HG03095 (cell line): ENCODE measurements at regions not wholly inside any gene's neighbourhood (a gene's known extent, or its start where the extent isn't known, plus 50 kb on each side); places are given as distances from the start of the nearest gene placed in this dataset.
A peak's percentile ranks its signal among the peaks of the same experiment; 100 is the strongest.

ENCODE experiments used
- ATAC-seq: cut with Tn5 transposase; IDR thresholded peaks from one replicate; pipeline ENCODE4 v1.9.1; 2021; ENCODE audit warnings: moderate library complexity; ENCODE audit not compliant: unreplicated experiment

DNA sequence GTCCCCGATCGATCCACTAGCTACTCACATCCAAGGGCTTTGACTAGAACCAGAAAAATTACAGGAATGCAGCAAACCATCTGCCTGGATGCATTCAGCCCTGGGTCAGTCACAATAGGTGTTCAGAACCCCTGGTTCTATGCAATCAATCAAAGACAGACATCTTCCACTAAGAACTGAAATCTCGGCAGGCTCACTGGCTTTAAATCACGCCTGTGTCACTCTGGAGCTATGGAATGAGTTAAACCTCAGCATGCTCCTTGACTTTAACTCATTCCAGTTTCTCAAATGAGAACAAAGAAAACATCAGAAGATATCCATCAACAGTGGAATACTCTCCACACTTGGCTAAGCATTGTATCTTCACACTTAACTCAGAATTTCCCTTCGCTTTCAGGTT lies 68.1 kb upstream of the SPTBN1 start:
- no peak for ATAC-seq

DNA sequence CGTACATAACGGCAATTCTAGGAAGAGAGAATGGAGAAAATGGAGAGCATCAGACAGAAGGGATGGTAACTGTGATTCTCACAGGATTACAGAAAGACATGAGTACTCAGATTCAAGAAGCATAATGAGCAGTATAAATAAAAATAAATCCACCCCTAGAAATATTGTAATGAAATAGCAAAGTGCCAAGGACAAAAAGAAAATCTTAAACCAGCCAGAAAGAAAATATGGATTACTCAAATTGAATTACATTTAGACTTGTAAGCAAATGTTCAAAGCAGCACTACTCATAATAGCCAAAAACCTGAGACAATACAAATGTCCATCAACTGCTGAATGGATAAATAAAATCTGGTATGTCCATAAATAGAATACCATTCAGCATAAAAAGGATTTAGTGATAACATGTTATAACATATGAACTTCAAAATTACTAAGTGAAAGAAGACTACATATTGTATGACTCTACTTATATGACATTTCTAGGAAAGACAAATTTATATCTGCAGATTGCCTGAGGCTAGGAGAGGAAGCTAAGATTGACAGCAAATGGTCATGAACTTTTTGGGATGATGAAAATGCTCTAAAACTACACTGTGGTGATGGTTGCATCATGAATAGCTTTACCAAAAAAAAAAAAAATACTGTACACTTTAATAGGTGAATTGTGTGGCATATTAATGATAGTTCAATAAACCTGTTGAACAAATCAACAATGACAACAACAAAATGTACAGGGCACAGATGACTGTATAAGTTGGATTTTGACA lies 63.4 kb upstream of the SPTBN1 start:
- ATAC-seq, result no peak

DNA sequence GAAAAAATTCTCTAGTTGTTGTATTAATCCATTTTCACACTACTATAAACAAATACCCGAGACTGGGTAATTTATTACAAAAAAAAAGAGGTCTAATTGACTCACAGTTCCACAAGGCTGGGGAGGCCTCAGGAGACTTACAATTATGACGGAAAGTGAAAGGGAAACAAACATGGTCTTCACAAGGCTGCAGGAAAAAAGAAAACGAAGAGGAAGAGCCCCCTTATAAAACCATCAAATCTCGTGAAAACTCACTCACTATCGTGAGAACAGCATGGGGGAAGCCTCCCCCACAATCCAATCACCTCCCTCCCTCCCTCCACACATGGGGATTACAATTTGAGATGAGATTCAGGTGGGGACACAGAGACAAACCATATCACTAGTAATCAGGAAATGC lies 61.7 kb upstream of the SPTBN1 start:
- peak; percentile 85 for ATAC-seq

DNA sequence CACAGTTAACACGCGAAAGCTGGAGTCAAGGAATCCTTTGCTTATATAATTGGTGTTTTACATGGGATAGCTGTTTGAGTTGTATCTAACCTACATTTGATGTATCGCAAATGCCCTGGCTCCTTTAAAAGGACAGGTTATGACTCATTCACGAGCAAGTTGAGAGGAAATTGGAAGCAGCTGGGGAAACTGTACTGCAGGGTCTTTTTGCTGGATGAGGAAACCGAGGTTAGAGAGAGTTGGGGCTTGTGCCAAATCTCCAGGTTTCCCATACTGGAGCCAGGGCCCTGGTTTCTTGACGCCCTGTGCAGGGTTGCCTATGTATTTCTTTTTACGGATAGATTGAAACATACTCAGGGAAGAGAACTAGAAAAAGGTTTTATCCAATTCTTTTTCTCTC lies 60.0 kb upstream of the SPTBN1 start:
- no peak for ATAC-seq

DNA sequence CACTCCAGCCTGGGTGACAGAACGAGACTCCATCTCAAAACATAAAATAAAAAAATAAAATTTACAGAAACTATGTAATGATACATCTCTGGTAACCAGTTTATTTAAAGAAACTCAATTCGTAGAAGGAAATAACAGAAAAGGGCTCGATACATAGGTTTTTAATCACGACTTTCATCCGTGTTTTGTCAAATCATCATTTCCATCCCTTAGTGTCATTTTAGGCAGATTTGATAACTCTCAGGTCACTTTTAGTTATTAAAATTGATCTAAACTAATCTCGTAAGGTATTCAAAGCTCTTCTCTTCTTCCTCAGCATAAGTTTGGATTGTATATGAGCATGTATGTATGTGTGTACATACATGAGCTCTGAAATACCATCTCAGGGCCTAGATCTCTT lies 59.3 kb upstream of the SPTBN1 start:
- no peak for ATAC-seq

DNA sequence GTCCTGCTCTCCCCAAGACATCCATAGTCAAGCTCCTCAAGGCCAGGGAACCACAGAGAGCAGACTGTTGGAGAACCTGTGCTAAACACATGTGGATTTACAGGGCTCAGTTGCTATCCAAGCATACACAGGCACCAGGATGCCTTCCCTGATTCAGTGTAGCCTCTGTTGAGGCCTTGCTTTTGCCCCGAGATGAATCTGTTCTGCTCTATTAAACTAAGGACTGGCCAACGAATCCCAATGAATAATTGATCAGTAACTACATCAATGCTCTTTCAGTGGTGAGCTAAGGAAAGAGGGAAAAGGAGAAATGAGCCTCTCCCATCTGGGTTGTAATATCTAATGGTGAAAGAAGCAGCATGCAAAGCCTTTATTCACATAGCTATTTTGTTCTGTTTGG lies 58.7 kb upstream of the SPTBN1 start:
- ATAC-seq, result no peak

DNA sequence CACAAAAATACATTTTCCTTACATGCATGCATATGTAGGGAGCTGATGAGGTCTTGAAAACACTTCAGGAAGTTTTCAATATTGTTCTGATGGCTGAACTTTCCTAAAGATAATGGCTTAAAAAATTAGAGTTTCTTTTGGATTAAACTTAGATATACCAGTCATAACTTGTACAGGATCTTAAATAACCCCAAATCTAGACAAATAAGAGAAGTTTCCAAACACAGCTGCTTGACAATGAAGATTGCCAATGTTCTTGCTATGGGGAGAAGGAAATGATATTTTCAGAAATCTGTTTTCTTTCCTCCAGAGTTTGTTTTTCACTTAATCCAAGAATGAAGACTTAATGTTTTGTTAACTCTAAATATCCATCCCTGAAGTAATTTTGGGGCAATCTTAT lies 54.6 kb upstream of the SPTBN1 start:
- no peak for ATAC-seq

DNA sequence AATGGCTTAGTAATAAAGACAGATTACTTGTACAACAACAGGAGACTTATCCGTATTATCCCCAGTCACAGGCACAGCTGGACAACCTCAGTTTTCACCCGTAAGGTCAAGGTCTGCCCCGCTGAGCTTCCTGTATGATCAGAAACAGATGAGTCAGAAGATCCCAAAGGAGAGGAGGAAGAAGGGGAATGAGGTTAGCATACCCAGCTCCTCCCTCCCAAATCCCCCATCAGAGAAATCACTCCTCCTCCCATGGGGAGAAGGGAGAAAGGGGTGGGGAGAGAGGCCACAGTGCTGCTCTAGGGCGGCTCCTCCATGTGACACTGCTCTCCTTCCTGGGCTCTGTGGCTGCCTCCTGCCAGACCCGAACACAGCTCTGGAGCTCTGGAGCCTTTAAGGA lies 53.8 kb upstream of the SPTBN1 start:
- ATAC-seq, result no peak

DNA sequence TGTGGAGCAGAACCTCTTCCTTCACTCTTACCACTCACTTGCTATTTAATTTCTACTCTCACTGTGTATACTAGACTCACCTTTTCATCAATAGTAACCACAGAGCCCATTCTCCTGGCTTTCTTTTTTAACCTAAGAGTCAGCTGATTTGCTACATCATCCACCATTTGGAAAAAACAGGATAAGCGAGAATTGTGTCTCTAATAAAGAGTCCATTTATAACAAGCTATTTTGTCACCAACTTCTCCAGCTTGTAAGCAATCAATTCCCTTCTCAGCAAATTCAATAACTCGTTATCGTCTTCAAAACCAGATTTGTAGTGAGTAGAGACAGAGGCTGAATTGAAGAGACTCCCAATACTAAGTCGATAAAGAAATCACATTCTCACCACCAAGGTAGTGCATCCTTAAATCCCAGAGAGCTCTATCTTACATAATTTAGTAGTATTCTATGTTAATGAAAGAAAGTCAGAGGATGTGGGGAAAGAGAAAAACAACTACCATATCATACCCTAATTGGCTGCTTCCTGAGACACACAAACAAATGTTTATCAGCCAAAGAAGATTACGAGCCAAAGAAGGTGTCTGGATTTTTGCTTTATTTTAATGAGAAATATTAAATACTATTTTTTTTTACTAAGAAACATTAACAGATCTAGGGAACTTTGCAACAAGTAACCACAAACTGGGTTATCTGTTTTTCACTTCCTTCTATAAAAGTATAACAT lies 52.5 kb upstream of the SPTBN1 start:
- no peak for ATAC-seq

DNA sequence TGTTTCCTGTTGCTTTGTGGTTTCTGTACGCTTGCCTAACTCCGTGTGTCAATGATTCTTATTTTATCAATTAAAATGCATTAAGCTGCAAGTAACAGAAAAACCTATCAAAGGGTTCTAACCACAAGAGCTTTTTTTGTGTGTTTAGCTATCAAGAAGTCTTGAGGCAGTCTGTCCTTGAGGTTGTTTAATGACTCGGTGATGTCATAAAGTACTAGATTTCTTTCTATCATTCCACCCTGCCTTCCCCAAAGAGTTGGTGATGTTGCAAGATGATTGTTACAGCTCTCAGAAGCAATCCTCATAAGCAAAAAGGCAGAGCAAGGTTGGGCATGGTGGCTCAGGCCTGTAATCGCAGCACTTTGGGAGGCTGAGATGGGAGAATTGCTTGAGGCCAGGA lies 51.9 kb upstream of the SPTBN1 start:
- ATAC-seq, result no peak

DNA sequence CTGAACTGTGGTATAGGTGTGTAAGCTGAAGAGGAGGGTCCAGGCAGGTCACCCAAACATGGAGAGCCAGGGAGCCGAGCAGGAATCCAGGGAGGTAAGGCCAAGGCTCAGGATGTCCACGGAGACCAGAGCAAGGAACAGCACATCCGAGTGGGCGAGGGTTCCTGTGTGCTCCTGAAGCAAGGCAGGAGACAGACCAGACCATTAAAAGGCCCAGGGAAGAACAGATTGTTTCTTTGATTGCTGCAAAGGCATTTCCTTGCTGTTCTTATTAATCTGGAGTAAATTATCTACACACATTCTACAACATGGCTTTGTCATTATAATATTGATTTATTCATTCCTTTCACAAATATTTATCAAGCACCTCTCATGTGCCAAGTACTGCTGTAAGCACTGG lies 50.1 kb upstream of the SPTBN1 start:
- ATAC-seq, result no peak
